Glomerular visceral epithelial cell (primary cell): ENCODE measurements at regions not wholly inside any gene's neighbourhood (a gene's known extent, or its start where the extent isn't known, plus 50 kb on each side); places are given as distances from the start of the nearest gene placed in this dataset.
"Not testable (repeated sequence)": the region's sequence is repeated elsewhere in the genome, so short reads cannot be mapped to it uniquely, and the experiment has no call there.

Experiments used
- DNase-seq: peaks from one replicate; pipeline ENCODE4 v3.0.0-alpha.2; 2016; ENCODE audit errors: extremely low spot score

- DNase-seq = peak; percentile 33
Measured at GRCh38 chr3:16053794-16054193, 120.7 kb upstream of the GALNT15 start.

GRCh38 chr3:16055606-16056211, 118.8 kb upstream of the GALNT15 start:
- DNase-seq = no peak

GRCh38 chr3:16056217-16056616, 118.3 kb upstream of the GALNT15 start:
- no peak for DNase-seq

GRCh38 chr3:16058521-16058920, 116.0 kb upstream of the GALNT15 start:
- DNase-seq = no peak

- no peak for DNase-seq
Measured at GRCh38 chr3:16059081-16059537, 115.4 kb upstream of the GALNT15 start.

- DNase-seq = peak; percentile 31
Measured at GRCh38 chr3:16059711-16060357, 114.6 kb upstream of the GALNT15 start.

- peak; percentile 92 for DNase-seq
Measured at GRCh38 chr3:16060358-16060852, 114.1 kb upstream of the GALNT15 start.

- peak; percentile 64 for DNase-seq
Measured at GRCh38 chr3:16060945-16061344, 113.5 kb upstream of the GALNT15 start.

GRCh38 chr3:16061491-16061890, 113.0 kb upstream of the GALNT15 start:
- DNase-seq = no peak

GRCh38 chr3:16063603-16064002, 110.9 kb upstream of the GALNT15 start:
- DNase-seq = no peak

- DNase-seq = peak; percentile 80
Measured at GRCh38 chr3:16064642-16065414, 109.7 kb upstream of the GALNT15 start.

- DNase-seq = no peak
Measured at GRCh38 chr3:16066545-16066944, 107.9 kb upstream of the GALNT15 start.

- peak; percentile 62 for DNase-seq
Measured at GRCh38 chr3:16066975-16067374, 107.5 kb upstream of the GALNT15 start.

- no peak for DNase-seq
Measured at GRCh38 chr3:16067837-16068471, 106.5 kb upstream of the GALNT15 start.

GRCh38 chr3:16069149-16069922, 105.1 kb upstream of the GALNT15 start:
- peak; percentile 80 for DNase-seq

- no peak for DNase-seq
Measured at GRCh38 chr3:16070707-16071106, 103.8 kb upstream of the GALNT15 start.

GRCh38 chr3:16071206-16071605, 103.3 kb upstream of the GALNT15 start:
- peak; percentile 64 for DNase-seq

GRCh38 chr3:16072420-16073110, 101.9 kb upstream of the GALNT15 start:
- no peak for DNase-seq

- no peak for DNase-seq
Measured at GRCh38 chr3:16073203-16073602, 101.3 kb upstream of the GALNT15 start.

- not testable (repeated sequence) for DNase-seq
Measured at GRCh38 chr3:16073990-16074671, 100.3 kb upstream of the GALNT15 start.
